ENCODE measurements at regions not wholly inside any gene's neighbourhood (a gene's known extent, or its start where the extent isn't known, plus 50 kb on each side); places are given as distances from the start of the nearest gene placed in this dataset.

- DNase-seq (no peak), ATAC-seq (ENCODE audit: low read depth) (no peak)
- Mint-ChIP-seq H3K9me3 (no peaks in the 10 kb centered on the region), H3K4me3 (no peak overlapping the region), H3K27ac (no peak overlapping the region), H3K27me3 (peaks cover 11% of the 10 kb centered on the region), H3K4me1 (no peaks in the 10 kb centered on the region), H3K36me3 (ENCODE audit: low read depth) (no peaks in the 10 kb centered on the region)
- intact Hi-C loops (cut with micrococcal nuclease) = no loop called here
- ChIA-PET POLR2A (interaction anchor here (0.6 kb wide), 1 partner anchor 123 kb away, joined by 8 read pairs; no protein-coding TSS in a partner anchor), CTCF (no interaction called here)
- TF ChIP-seq CTCF (IDR thresholded peaks at IDR 0.05) = no peak
Observed at GRCh38 chr2:175872721-175873120, 129.3 kb downstream of the LNPK start.

- Mint-ChIP-seq H3K4me1 (no peaks in the 10 kb centered on the region), H3K27me3 (peaks cover 10% of the 10 kb centered on the region), H3K9me3 (no peaks in the 10 kb centered on the region), H3K27ac (no peak overlapping the region), H3K4me3 (no peak overlapping the region), H3K36me3 (ENCODE audit: low read depth) (no peaks in the 10 kb centered on the region)
- intact Hi-C loops (cut with micrococcal nuclease) = no loop called here
- ChIA-PET POLR2A (no interaction called here), CTCF (no interaction called here)
- ATAC-seq (ENCODE audit: low read depth) (no peak), DNase-seq (no peak)
- TF ChIP-seq CTCF (IDR thresholded peaks at IDR 0.05) = no peak
Observed at GRCh38 chr2:175872005-175872348, 130.1 kb downstream of the LNPK start.

- no peak for ATAC-seq (ENCODE audit: low read depth)
- H3K27ac Mint-ChIP-seq = no peak overlapping the region
- no peaks in the 10 kb centered on the region for H3K9me3 Mint-ChIP-seq
- DNase-seq = no peak
- intact Hi-C loops (cut with micrococcal nuclease) = no loop called here
- ChIA-PET POLR2A (no interaction called here), CTCF (no interaction called here)
- TF ChIP-seq CTCF (IDR thresholded peaks at IDR 0.05) = no peak
- no peaks in the 10 kb centered on the region for H3K36me3 Mint-ChIP-seq (ENCODE audit: low read depth)
- H3K4me1 Mint-ChIP-seq = no peaks in the 10 kb centered on the region
- peaks cover 10% of the 10 kb centered on the region for H3K27me3 Mint-ChIP-seq
- no peak overlapping the region for H3K4me3 Mint-ChIP-seq
Observed at GRCh38 chr2:175871331-175872004, 130.6 kb downstream of the LNPK start.

GRCh38 chr2:175865716-175866115, 136.4 kb downstream of the LNPK start:
- CTCF ChIA-PET = no interaction called here
- intact Hi-C loops (cut with micrococcal nuclease) = no loop called here
- POLR2A ChIA-PET = no interaction called here
- Mint-ChIP-seq H3K36me3 (ENCODE audit: low read depth) (no peaks in the 10 kb centered on the region), H3K4me3 (no peak overlapping the region), H3K4me1 (no peaks in the 10 kb centered on the region), H3K27ac (no peak overlapping the region), H3K9me3 (no peaks in the 10 kb centered on the region), H3K27me3 (peaks cover 3% of the 10 kb centered on the region)
- no peak for TF ChIP-seq CTCF (IDR thresholded peaks at IDR 0.05)
- no peak for DNase-seq
- no peak for ATAC-seq (ENCODE audit: low read depth)

GRCh38 chr2:175864137-175864850, 137.8 kb downstream of the LNPK start:
- no peak for TF ChIP-seq CTCF (IDR thresholded peaks at IDR 0.05)
- no peaks in the 10 kb centered on the region for H3K36me3 Mint-ChIP-seq (ENCODE audit: low read depth)
- no peak overlapping the region for H3K4me3 Mint-ChIP-seq
- H3K27ac Mint-ChIP-seq = no peak overlapping the region
- ATAC-seq (ENCODE audit: low read depth) (no peak), DNase-seq (no peak)
- H3K27me3 Mint-ChIP-seq = peaks cover 3% of the 10 kb centered on the region
- intact Hi-C loops (cut with micrococcal nuclease) = no loop called here
- POLR2A ChIA-PET = no interaction called here
- H3K9me3 Mint-ChIP-seq = no peaks in the 10 kb centered on the region
- H3K4me1 Mint-ChIP-seq = no peaks in the 10 kb centered on the region
- CTCF ChIA-PET = no interaction called here

All from activated B cell treated with CpG ODN at 0.5 μM for 24 hours (primary cell).